ENCODE measurements at regions not wholly inside any gene's neighbourhood (a gene's known extent, or its start where the extent isn't known, plus 50 kb on each side); places are given as distances from the start of the nearest gene placed in this dataset.

DNA sequence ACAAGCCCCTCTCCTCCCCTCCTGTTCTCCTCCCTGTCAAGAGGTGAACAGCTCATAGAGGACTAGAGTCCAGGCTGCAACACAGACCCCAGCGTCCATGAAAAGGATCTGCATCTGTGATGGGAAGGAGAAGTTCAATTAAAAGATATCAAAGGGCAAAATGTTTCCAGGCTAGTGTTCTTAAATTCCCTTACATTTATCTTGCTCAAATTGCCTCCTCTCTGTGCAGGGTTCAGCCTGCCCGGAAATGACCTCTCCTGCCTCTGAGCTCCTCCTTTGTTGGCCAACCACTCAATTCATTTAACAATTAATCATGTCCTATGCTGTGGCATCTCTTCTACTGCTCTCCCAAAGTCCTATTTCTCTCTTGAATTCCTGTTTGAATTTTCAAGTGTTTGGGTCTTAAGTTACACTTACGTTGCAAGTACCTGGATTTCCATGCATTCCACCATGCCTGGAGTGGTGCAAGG is 105.3 kb downstream of the TSN start:
- no peak for DNase-seq (ENCODE audit: low spot score)

DNA sequence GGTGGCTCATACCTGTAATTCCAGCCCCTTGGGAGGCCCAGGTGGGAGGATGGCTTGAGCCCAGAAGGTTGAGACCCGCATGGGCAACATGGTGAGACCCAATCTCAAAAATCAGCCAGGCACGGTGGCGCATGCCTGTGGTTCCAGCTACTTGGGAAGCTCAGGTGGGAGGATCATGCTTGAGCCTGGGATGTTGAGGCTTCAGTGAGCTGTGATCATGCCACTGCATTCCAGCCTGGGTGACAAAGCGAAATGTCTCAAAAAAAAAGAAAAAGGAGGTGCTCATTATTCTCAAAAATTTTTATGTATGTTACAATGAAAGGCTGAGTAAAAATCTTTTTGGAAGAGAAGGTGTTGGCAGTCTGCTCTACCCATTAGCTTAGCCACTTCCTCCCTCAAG is 106.8 kb downstream of the TSN start:
- DNase-seq (ENCODE audit: low spot score), result no peak

DNA sequence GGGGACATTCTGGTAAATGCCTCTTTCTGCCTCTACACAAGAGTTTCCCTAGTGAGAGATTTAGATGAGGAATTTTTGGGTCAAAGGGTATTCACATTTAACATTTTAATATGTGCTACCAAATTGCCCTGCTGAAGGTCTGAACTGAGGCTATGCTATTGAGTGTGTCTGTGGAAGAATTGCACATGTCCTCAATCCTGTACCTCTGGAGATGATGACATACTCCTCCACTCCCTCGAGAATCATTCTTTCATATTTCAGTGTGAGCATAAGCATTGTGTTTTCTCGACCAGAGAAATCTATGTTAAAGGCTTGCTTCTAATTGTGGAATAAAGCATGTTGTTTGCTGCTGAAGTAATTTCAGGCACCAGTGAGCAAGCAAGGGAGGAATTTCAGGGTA is 110.5 kb downstream of the TSN start:
- DNase-seq (ENCODE audit: low spot score), result no peak

DNA sequence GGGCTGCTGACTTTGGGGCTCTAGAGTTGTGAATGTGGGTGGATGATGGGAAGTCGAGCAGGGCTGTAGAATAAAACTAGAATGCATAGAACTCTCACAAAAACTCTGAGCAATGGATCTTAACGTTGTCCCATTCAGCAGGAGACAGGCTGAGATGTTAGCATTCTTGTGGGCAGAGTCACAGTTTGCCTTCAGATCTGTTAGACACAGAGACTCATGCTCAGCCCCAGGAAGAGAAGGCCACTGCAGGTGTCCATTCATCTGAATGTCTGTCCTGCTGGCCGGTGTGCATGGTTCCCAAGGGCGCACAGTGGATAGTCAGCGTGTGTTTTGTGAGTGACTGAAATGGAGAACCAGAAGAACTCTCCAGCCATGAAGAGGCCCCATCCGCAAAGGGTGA is 111.3 kb downstream of the TSN start:
- DNase-seq (ENCODE audit: low spot score), result no peak

DNA sequence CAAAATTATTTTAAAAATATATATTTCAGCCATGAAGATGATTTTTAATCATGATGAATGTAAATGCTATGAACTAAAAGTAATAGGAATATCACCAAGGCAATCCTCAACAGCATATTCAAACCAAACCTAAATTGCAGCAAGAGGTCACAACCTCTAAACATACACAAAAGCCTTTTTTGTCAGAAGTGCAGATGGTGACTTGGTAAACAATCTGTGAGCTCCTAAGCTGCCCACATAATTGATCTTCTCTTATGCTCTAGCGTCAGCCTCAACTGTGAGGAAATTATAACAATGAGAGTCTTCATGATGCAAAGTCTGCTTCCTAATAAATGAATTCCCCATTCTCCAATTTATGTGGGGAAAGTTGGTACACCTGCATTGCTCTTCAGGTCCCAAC is 113.2 kb downstream of the TSN start:
- no peak for DNase-seq (ENCODE audit: low spot score)

DNA sequence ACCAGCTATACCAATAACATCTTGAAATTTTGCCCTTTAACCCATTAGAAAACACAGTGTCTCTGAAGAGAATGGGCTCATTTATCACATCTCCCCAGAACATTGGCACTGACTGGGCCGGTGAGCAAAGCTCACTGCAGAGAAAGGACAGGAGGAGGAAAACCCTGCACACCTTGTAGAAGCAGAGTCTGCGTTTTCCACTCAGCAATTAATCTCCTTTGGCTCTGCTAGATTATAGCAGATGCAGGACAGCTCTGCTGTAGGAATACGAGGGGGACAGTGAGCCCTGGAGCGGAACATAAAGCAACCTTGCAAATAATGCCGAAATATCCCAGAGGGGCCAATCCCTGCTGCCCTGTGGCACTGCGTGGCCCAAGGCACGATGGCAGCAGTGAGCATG is 113.9 kb downstream of the TSN start:
- no peak for DNase-seq (ENCODE audit: low spot score)

DNA sequence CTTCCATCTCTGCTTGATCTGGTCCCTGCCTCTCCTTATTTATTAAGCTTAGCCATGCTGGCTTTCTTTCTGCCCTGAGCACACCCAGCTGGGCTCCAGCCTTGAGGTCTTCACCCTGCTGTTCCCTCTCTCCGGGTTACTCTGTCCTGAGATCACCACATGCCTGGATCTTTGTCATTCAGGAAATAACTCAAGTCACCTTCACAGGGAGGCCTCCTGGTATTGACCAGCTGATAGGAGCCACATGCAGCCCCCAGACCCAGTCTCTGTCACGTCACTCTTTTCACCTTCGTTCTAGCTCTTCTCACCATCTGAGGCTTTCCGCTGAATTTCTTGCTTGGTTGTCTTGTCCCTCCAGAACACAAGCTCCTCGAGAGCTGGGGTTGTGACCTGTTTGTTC is 114.4 kb downstream of the TSN start:
- DNase-seq (ENCODE audit: low spot score), result no peak

DNA sequence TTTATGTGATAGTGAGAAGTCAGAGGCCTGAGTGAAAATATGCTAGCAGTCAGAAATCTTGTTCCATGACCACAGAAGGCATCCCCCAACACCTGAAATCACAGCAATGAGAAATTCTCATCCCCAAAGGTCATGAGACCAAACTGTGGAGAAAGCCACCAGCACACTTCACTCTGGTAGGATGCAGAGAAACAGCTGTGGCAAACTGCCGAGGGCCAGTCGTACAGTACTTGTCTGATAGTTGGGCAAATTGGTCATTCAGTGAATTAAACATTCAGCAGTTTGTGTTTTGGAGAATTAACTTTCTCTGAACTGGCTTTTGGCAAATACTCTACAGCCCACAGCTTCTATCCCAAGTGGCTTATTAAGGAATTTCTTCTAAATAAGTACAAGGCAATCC is 117.2 kb downstream of the TSN start:
- DNase-seq (ENCODE audit: low spot score), result no peak

DNA sequence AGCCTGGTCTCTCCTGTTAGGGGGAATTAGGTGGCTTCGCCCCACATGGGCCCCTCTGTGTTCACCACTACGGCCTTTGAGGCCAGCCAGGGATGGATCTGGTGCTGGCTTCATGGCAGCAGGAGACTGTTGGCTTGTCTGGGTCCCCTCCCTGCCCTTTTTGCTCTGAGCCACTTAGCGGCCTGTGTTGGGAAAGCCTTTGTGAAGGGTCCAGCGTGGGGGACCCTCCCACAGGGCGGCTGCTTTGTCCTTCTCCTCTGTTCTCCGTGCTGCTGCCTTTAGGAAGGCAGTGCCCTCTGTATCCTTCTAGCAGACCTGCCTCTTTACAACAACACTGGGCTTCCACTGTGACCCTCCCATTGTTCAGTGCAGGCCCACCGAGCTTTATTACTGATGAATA is 118.4 kb downstream of the TSN start:
- no peak for DNase-seq (ENCODE audit: low spot score)

DNA sequence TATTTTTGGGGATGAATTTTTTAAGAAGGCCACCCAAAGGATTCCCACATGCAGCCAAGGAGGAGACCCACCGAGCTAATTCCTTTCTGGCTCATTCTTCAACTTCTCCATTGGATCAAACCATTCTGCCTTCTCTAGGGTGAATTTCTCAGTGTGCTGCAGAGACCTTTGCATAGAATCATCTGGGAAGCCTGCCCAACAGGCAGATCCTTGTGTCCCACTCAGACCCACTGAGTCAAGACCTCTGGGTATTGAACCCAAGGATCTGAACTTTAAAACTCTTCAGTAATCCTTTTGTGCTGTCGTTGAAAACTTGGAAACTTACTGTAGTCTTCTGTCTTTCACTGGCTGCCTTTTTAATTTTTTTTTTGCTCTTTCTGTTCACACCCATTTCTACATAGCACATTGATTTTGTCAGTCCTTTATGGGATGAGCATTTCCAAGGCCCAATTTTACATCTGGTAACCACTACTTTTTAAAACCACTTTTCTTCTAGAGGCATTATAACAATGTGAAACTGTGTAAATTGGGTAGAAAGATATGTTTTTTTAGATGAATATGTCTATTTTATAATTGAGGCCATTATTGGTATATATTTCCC is 120.2 kb downstream of the TSN start:
- no peak for DNase-seq (ENCODE audit: low spot score)

DNA sequence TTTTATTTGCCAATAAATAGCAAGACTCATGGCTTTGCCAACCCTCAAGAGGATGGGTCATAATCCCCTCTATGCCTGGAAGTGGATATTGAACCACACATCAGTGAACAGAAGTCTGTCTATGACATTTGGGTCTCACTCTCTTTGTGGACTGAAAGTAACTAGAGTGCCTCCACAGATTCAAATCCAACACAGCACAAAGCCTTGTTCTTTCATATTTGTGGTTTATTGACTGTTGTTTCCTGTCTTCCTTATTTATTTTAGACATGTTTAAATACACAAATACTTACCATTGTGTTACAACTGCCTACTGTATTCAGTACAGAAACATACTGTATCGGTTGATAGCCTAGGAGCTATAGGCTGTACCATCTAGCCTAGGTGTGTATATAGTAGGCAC is 121.9 kb downstream of the TSN start:
- no peak for DNase-seq (ENCODE audit: low spot score)

DNA sequence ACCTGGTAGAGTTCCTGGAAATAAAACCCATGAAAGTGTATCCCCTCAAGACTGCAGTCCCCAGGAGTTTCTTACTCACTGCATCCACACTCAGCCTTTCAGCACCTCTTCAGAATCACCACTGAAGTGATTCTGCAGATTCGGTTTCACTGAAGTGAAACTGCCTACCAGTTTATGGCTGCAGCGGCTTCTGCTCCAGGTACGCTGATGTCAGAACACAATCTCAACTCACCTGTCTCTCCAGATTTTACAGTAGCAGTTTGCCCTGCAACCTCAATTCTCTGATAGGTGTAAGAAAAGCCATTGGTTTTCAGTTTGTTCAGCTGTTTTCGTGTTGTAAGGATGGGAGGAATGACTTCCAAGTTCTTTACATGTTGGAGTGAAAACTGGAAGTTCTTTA is 124.8 kb downstream of the TSN start:
- DNase-seq (ENCODE audit: low spot score), result no peak

DNA sequence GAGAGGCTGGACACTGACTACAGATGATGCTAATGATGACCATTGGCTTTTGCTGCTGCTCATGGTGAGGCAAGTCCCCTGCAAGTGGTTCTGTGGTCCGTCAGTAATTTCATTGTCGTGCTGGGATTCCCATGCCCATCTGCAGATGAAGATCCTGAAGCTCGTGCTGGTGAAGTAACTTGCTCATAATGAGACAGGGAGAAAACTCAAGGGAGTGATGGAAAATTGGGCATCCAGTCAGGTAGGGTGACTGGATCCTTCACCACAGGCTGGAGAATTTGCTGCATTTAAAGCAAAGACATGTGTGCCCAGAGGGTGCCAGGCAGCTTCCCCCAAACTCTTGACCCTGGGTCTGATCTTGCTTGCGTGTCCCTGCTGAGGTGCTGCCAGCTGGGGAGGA is 125.6 kb downstream of the TSN start:
- no peak for DNase-seq (ENCODE audit: low spot score)

DNA sequence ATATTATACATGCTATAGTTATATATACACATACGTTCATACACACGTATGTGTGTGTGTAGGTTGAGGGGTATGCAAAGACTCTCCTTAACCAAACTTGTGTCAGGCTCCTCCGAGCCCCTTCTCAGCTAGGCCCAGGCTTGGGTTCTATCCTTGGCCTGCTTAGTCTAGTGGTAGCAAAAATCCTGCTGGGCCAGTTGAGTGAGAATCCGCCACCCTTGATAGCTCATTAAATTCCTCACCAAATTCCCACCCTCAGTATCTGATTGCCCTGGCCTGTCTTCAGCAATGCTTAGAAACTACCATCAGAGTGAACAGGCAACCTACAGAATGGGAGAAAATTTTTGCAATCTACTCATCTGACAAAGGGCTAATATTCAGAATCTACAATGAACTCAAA is 126.5 kb downstream of the TSN start:
- DNase-seq (ENCODE audit: low spot score), result no peak

DNA sequence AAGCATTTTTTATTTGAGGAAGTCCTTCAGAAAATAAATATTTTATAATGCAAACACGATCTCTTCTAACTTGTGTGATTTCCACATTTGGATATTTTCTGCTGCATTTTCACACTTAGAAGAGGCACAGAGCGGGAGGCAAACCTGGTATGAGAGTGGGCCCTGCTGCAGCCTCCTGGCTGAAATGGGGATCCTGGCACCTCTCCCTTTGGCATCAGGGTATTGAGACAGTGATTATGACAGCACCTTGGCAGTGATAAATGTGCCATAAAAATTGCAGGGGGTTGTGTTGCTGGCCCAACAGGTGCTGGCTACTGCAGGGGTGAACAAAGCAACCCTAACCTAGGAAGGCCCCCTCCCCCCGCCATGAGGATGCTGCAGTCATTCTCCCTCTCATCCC is 128.6 kb downstream of the TSN start:
- DNase-seq (ENCODE audit: low spot score), result no peak

DNA sequence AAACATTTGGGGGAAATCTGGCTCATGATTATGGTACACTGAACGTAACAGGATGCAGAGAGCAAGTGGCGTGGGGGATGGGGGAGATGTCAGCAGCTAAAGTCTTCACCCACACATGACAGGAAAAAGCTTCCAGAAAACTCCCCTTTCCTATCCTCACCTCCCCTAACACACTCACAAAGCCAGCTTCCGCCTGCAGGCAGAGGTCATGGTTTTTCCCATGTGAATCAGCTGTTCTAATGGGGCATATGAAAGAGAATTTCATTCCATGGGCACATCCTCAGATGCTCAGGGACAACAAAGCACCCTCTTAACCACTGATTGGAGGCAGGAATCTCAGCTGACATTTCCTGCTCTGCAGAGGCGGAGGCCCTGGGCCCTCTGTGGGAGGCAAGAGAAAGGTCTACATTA is 129.1 kb downstream of the TSN start:
- DNase-seq (ENCODE audit: low spot score), result no peak

DNA sequence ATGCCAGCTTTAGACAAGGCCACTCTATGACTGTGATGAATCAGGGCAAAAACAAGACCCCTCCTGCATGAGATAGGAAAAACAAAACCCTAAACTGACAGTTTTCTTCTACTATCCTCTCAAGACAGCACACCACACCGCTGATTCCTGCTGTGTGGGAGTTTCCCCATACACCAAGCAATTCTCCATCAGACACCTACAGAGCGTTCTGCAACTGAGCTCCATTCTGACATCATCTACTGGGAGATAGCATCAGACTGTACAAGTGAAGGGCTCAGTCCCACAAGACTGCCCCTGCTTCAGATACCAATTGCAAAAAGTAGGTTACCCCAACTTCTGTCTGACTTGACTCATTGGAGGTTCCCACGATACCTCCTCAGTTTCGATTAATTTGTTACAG is 130.6 kb downstream of the TSN start:
- DNase-seq (ENCODE audit: low spot score), result no peak

DNA sequence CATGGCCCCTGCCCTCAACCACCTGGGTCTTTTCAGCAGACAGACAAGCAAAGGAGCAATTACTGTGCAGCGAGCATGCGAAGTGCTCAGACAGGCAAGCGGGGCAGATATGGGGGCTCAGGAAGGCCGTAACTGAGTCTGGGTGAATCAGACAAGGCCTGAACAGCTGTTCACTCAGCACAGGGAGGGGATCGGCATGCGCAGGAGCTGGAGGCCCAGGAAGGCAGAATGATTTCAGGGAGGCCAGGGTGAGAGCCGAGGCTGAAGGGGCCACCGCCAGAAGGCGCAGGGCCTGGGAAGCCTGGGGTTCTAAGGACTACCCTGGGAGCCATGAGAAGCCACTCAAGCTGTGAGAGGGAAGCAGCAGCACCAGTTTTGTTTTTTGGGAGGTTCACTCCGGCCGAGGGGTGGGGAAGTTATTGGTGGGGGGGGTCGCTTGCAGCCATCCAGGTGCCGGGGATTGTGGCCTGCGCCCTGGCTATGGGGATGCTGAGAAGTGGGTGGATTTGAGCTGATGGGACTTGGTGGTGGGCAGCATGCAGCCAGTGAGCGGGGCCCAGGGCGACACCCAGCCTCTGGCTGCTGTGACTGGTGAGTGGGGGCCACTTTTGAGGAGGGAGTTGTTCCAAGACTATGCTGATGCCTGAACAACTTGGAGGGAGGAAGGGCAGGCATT is 132.2 kb downstream of the TSN start:
- DNase-seq (ENCODE audit: low spot score), result no peak

DNA sequence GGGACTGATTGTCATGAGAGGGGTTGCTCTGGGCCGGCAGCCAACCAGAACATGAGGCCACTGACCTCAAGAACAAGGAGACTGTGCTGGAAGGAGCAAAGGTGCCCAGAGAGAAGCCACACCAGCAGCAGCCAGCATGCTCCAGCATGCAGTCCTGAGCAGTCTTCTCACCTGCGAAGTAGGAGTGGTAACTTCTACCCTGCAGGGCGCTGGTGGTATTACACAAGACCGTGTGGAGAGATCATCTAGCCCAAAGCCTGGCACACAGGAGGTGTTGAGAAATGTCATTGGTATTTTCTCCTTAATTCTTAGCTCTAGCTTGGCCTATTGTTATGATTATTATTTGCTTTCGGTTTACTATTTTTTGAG is 132.7 kb downstream of the TSN start:
- DNase-seq (ENCODE audit: low spot score), result no peak

DNA sequence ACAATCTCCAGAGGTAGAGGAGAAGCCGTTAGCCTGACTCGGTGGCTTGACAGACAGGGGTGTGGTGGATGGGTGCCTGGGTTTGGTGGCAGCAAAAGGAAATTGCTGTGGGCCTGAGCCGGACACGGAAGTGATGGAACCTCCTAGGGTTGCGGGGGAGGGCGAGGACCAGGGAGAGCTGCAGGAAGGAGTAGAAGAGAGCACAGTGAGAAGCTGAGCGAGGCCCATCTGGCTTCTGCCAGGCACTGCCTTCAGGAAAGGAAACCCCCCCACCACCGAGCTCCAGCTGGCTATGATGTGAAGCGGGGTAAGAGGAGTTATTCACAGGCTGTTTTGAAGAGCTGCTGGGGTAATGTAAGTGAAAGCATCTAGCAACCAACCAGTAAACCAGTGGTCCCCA is 134.6 kb downstream of the TSN start:
- DNase-seq (ENCODE audit: low spot score), result no peak

DNA sequence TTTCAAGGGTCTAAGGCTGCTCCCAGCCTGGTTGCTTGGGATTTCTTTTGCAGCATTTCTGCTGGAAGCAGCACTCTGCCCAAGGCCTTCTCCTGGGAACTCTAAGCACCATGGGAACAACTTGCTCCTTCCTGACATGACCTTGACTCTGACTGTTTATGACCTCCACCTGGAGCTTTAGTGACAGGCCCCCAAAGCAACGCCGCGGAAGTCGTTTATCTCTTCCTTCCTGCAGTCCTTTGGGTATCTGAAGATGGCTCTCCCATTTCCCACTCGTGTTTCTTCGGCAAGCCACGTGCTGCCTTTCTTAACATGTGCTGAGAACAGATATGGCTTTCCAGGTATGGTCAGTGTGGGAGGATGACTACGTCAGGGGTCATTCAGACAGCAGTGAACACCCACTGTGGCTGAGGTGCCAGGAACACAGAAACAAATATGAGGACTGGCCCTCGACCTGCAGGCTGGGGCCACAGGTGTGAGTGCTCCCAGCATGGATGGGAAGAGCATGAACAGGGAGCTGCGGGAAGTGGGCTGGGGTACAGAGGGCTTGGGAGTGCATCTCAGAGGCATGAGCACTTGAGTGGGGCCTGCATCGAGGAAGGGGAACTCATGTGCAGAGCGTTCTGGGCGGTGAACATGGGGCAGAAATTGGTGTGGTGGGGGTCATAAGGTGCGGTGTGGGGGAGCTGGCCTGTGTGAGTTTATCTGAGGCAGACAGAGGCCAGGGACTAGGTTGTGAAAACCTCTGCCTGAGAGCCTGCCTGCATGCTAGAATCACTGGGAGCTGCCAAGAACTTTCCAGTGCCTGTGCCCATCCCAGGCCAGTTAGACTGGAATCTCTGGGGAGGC is 140.5 kb downstream of the TSN start:
- DNase-seq (ENCODE audit: low spot score), result no peak

DNA sequence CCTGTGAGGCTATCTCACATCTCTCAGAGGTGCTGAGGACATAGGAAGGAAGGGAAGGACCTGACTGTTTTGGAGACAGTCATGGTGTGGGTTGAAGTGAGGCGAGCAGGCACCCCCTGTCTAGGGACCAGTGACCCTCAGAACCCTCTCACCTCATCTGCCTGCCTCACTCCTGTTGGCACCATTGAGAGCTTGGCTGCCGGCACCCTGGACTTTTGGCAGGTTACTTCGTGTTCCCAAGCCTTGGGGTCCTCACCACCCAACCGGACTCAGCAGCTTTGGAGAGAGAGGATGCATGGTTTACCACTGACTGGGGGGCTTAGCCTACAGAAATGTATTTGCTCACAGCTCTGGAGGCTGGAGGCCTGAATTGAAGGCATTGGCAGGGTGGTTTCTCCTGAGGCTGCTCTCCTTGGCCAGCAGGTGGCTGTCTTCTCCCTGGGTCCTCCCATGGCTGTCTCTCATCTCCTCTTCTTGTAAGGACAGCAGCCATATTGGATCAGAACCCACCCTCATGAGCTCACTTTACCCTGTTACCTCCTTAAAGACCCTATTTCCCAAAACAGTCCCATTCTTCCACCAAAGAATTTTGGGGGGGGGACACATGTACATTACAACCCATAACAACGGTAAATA is 142.0 kb downstream of the TSN start:
- no peak for DNase-seq (ENCODE audit: low spot score)

DNA sequence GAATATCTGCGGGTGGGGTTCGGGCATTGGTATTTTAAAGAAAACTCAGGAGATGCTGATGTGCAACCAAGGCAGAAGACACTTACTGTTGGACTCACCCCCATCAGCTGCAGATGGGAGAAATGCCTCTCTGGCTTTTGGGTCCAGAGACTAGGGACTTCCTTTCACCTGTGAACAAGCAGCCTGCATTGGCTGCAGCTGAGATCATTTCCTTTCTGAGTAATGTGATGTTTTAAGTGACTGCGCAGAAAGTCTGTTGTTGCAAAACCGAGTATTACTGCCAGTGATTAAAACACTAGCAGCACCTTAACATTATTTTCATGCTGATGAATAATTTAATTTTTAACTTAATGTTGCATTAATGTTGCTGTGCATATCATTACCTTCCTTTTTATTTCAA is 143.0 kb downstream of the TSN start:
- DNase-seq (ENCODE audit: low spot score), result no peak
